CD4-positive, alpha-beta T cell (primary cell): ENCODE measurements at regions not wholly inside any gene's neighbourhood (a gene's known extent, or its start where the extent isn't known, plus 50 kb on each side); places are given as distances from the start of the nearest gene placed in this dataset.

Experiments used
- ATAC-seq: fragments of 200-7000 bp; cut with Tn5 transposase; one replicate; pipeline ENCODE4 v1.10.0; 2022; ENCODE audit warnings: mild to moderate bottlenecking; ENCODE audit not compliant: poor library complexity
- CTCF ChIA-PET: fragments of 350-600 bp; sonication (Branson Sonifier 250); formaldehyde crosslinking; loops from one replicate; lab custom pipeline; 2021; ENCODE audit warnings: antibody characterized with exemption, inconsistent platforms; lab: Charles Lee
- POLR2A ChIA-PET: fragments of 350-600 bp; sonication (Branson Sonifier 250); formaldehyde crosslinking; loops from one replicate; lab custom pipeline; 2021; ENCODE audit warnings: antibody characterized with exemption, inconsistent platforms; lab: Charles Lee
- DNase-seq, 14 experiments: peaks; one replicate each; pipeline ENCODE4 v3.0.0-alpha.2; 2013 to 2020; ENCODE audit warnings: mixed read lengths in 2 of 14
- H3K27ac ChIP-seq, 2 donors: one replicate each; pipeline versions ENCODE4 v1.5.1 to v1.7.0; 2013; ENCODE audit warnings: low read length in 2 of 2, low read depth in 1 of 2, mild to moderate bottlenecking in 1 of 2
- H3K27me3 ChIP-seq, 2 experiments: 1 replicate in 1 of 2; 2 replicates in 1 of 2; pipeline versions ENCODE4 v1.6.1 to v1.7.0; 2013; ENCODE audit warnings: low read length in 2 of 2, control low read depth in 1 of 2, mild to moderate bottlenecking in 1 of 2, moderate library complexity in 1 of 2; ENCODE audit not compliant: insufficient read depth in 2 of 2, control insufficient read depth in 1 of 2
- H3K36me3 ChIP-seq: one replicate; pipeline ENCODE4 v1.6.1; 2013; ENCODE audit warnings: low read length, control low read depth; ENCODE audit not compliant: insufficient read depth
- H3K4me1 ChIP-seq: one replicate; pipeline ENCODE4 v1.6.1; 2013; ENCODE audit warnings: low read length, control low read depth; ENCODE audit not compliant: insufficient read depth
- H3K4me3 ChIP-seq: one replicate; pipeline ENCODE4 v1.5.1; 2013; ENCODE audit warnings: mild to moderate bottlenecking, low read length, moderate library complexity
- H3K9me3 ChIP-seq, 2 experiments: 1 replicate in 1 of 2; 2 replicates in 1 of 2; pipeline versions ENCODE4 v1.6.1 to v1.7.0; 2013; ENCODE audit warnings: low read length in 2 of 2, mild to moderate bottlenecking in 2 of 2, control low read depth in 1 of 2, moderate library complexity in 1 of 2; ENCODE audit not compliant: control insufficient read depth in 1 of 2, insufficient read depth in 1 of 2
- H3K27ac Mint-ChIP-seq: one replicate; pipeline ENCODE4 v1.8.0; 2020; ENCODE audit warnings: mixed read lengths
- H3K27me3 Mint-ChIP-seq: one replicate; pipeline ENCODE4 v1.8.0; 2021; ENCODE audit warnings: mixed read lengths
- H3K36me3 Mint-ChIP-seq: one replicate; pipeline ENCODE4 v1.8.0; 2021; ENCODE audit warnings: low read depth, mixed read lengths
- H3K4me1 Mint-ChIP-seq: one replicate; pipeline ENCODE4 v1.8.0; 2021; ENCODE audit warnings: low read depth, mixed read lengths
- H3K4me3 Mint-ChIP-seq: one replicate; pipeline ENCODE4 v1.8.0; 2020; ENCODE audit warnings: mild to moderate bottlenecking, mixed read lengths
- H3K9me3 Mint-ChIP-seq: one replicate; pipeline ENCODE4 v1.8.0; 2020; ENCODE audit warnings: mixed read lengths
- intact Hi-C, 2 experiments: fragments of 100-400 bp; cut with DNase I in 1 of 2; cut with micrococcal nuclease in 1 of 2; formaldehyde crosslinking; loops; one replicate each; pipeline versions ENCODE4 v1.15.1 to v1.9.0; 2023 to 2025; cut with DNase I, micrococcal nuclease
- TF ChIP-seq, protein P1 (sequence below): fragments of 200-600 bp; IDR thresholded peaks from one replicate; pipeline ENCODE4 v1.8.0; 2022; ENCODE audit warnings: antibody characterized with exemption, mild to moderate bottlenecking

DNA sequence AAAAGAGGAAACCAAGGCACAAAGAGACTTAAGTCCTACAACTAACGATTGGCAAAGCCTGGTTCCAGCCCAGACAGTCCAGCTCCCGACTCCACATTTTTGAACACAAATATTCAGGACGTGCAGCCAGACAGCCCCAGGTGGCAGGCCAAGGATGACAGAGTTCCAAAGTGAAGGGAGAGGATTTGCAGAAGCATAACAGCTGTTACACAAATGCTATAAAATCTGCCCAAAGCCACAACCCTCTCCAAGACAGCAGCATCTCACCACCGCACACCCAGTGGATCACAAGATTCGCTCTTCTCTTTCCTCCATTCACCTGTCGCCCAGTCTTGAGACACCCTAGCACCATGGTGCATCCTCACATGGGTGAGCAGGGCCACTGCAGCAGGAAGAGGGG, 227.1 kb upstream of the ID2 start:
- Mint-ChIP-seq H3K4me1 (peaks cover 25% of the 10 kb centered on the region), H3K4me3 (no peak overlapping the region), H3K27ac (no peak overlapping the region), H3K27me3 (no peaks in the 10 kb centered on the region), H3K36me3 (no peaks in the 10 kb centered on the region), H3K9me3 (no peaks in the 10 kb centered on the region)
- Histone ChIP-seq H3K4me3 (no peak overlapping the region), H3K36me3 (no peaks in the 10 kb centered on the region), H3K27me3 (no peaks in the 10 kb centered on the region), H3K27ac (no peak overlapping the region), H3K4me1 (peaks cover 41% of the 10 kb centered on the region), H3K9me3 (no peaks in the 10 kb centered on the region)
- POLR2A ChIA-PET: no interaction called here
- CTCF ChIA-PET: no interaction called here
- DNase-seq (no peak), ATAC-seq (no peak)
- intact Hi-C loops: loop anchor here (10.0 kb wide), 2 partner anchors 90 to 230 kb away; partner anchors contain the start of gene ID2 (in 1 of the 2)
- TF ChIP-seq, protein P1, sequence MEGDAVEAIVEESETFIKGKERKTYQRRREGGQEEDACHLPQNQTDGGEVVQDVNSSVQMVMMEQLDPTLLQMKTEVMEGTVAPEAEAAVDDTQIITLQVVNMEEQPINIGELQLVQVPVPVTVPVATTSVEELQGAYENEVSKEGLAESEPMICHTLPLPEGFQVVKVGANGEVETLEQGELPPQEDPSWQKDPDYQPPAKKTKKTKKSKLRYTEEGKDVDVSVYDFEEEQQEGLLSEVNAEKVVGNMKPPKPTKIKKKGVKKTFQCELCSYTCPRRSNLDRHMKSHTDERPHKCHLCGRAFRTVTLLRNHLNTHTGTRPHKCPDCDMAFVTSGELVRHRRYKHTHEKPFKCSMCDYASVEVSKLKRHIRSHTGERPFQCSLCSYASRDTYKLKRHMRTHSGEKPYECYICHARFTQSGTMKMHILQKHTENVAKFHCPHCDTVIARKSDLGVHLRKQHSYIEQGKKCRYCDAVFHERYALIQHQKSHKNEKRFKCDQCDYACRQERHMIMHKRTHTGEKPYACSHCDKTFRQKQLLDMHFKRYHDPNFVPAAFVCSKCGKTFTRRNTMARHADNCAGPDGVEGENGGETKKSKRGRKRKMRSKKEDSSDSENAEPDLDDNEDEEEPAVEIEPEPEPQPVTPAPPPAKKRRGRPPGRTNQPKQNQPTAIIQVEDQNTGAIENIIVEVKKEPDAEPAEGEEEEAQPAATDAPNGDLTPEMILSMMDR: no peak

DNA sequence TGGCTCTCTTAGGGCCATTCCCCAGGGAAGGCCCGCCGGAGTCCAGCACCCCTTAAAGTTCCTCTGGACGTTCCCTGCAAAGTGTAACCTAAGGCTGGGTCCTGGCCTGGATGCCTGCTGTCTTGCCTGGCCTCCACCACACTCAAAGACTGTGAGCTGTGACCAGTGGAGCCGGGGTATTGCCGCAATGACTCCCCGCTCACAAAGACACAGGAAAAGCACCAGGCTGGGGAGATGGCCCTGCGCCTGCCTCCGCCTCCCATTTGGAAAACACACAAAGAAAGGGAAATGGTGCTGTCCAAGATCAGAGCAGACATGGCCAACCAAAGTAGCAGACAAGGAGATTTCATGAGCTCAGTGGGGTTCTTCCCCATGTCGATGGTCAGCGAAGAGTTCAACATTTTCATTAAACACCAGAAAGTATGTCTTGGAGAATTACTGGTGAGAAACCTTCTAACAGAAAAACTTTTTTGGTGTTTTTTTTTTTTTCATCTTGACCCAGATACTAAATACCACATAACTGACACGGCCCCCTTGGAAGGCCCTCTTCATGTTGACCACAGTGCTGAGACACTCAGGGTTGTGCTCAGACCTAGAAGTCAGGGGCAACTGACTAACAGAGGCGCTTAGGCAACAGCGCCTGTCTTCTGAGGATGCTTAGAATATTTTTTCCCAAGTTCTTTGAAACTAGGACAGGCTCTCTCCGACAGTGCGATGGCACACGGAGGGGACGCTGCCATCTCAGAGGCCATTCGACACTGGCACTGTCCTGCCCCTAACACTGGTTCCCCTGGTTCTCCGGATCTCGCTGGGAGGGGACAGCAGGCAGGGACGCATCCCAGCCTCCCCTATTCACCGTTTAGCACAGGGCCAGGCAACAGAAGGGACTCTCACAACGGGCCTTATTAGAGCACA, 226.4 kb upstream of the ID2 start:
- ATAC-seq (peak; percentile 15), DNase-seq (peak in 1 of 14 experiments; percentile 61)
- Histone ChIP-seq H3K4me3 (peak overlapping the region; percentile 49), H3K9me3 (no peaks in the 10 kb centered on the region), H3K4me1 (peaks cover 41% of the 10 kb centered on the region), H3K27ac (peak overlapping the region; percentile 64 to 72), H3K36me3 (no peaks in the 10 kb centered on the region), H3K27me3 (no peaks in the 10 kb centered on the region)
- no peaks in the 10 kb centered on the region for H3K27me3 Mint-ChIP-seq
- peaks cover 25% of the 10 kb centered on the region for H3K4me1 Mint-ChIP-seq
- H3K36me3 Mint-ChIP-seq: no peaks in the 10 kb centered on the region
- POLR2A ChIA-PET: no interaction called here
- peak overlapping the region; percentile 68 for H3K27ac Mint-ChIP-seq
- TF ChIP-seq, protein P1: no peak
- intact Hi-C loops: loop anchor here (10.0 kb wide), 2 partner anchors 89 to 229 kb away; partner anchors contain the start of gene ID2 (in 1 of the 2)
- CTCF ChIA-PET: no interaction called here
- peak overlapping the region; percentile 89 for H3K4me3 Mint-ChIP-seq
- no peaks in the 10 kb centered on the region for H3K9me3 Mint-ChIP-seq

DNA sequence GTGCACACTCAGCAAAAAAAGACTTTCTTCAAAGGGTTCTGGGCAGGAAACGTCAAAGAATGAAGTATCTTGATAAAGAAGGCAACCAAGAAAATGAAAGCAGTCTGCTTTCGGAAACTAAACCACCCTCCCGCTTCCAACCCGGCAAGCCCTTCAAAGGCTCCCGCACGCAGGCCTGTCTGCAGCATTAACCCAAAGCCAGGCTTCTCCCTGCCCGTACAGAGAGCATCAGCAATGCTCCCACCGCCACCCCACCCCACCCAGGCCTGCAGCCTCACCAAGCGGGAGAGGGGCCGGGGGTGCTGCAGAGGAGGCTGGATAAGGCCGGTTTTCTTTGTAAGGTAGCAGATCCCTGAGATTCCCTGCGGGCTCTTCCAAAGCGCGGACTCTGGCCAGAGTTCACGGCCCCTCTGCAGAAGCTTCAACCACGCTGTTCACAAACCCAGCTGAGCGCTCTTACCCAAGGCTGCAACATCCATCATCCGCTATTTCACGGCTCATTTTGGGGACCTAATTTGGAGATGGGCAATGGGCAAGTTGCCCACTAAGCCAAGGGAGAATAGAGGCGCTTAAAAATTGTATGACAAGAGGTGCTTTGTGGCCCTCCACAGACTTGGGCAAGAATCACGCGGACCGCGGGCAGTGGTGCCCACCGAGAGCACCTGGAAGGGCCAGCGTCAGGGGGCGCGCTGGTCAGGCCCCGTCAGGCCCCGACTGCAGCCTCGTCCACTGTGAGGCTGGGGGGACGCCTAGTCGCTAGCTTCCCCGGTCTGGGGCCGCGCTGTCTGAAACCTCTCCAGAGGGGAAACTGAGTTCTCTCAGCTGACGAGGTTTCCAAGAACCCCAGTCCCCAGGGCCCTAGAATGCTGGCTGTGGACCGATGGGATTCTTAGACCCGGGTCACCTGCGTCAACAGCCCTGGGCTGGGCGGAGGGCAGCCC, 225.4 kb upstream of the ID2 start:
- H3K27ac ChIP-seq: peak overlapping the region; percentile 64 to 72
- peak overlapping the region; percentile 68 for H3K27ac Mint-ChIP-seq
- intact Hi-C loops: loop anchor here (10.0 kb wide), 2 partner anchors 88 to 228 kb away; partner anchors contain the start of gene ID2 (in 1 of the 2)

More for the DNA sequence above, 225.4 kb upstream of the ID2 start:
- Histone ChIP-seq H3K4me1 (peaks cover 41% of the 10 kb centered on the region), H3K9me3 (no peaks in the 10 kb centered on the region), H3K36me3 (no peaks in the 10 kb centered on the region), H3K27me3 (no peaks in the 10 kb centered on the region), H3K4me3 (peak overlapping the region; percentile 49)
- POLR2A ChIA-PET: interaction anchor here (1.2 kb wide), 1 partner anchor 20 kb away, joined by 4 read pairs; no protein-coding TSS in a partner anchor
- Mint-ChIP-seq H3K9me3 (no peaks in the 10 kb centered on the region), H3K27me3 (no peaks in the 10 kb centered on the region), H3K4me3 (peak overlapping the region; percentile 89), H3K4me1 (peaks cover 25% of the 10 kb centered on the region), H3K36me3 (no peaks in the 10 kb centered on the region)
- DNase-seq: peak in 12 of 14 experiments; percentile 20 to 83 (median 38)
- CTCF ChIA-PET: no interaction called here
- TF ChIP-seq, protein P1: no peak
- peak; percentile 67 for ATAC-seq
